H1 (cell line): ENCODE measurements at regions not wholly inside any gene's neighbourhood (a gene's known extent, or its start where the extent isn't known, plus 50 kb on each side); places are given as distances from the start of the nearest gene placed in this dataset.

Experiments used
- CHD7 ChIP-seq: fragments of 300-600 bp; sonication (generic); IDR thresholded peaks from 2 replicates; pipeline ENCODE4 v1.7.1; 2012; ENCODE audit warnings: low read length, moderate library complexity, mild to moderate bottlenecking, inconsistent platforms; ENCODE audit not compliant: insufficient replicate concordance
- CREB1 ChIP-seq: IDR thresholded peaks from 2 replicates; pipeline ENCODE4 v1.6.1; 2012; ENCODE audit warnings: inconsistent platforms
- GTF2F1 ChIP-seq: IDR thresholded peaks from 2 replicates; pipeline ENCODE4 v1.6.1; 2012; ENCODE audit warnings: low read depth, low read length, improper control_type of control experiment, borderline replicate concordance
- MAFK ChIP-seq: IDR thresholded peaks from 2 replicates; pipeline ENCODE4 v1.6.1; 2012; ENCODE audit warnings: low read depth, mild to moderate bottlenecking, improper control_type of control experiment, low read length
- PHF8 ChIP-seq: fragments of 200-600 bp; sonication (generic); conservative IDR thresholded peaks from 2 replicates; pipeline ENCODE4 v1.7.1; 2012; ENCODE audit warnings: low read depth, mild to moderate bottlenecking, inconsistent platforms, low read length, moderate library complexity
- POLR2AphosphoS5 ChIP-seq: IDR thresholded peaks from 2 replicates; pipeline ENCODE4 v1.6.1; 2011; ENCODE audit warnings: low read depth, low read length
- RBBP5 ChIP-seq: IDR thresholded peaks from 2 replicates; pipeline ENCODE4 v1.7.1; 2012; ENCODE audit warnings: low read depth, mild to moderate bottlenecking, inconsistent platforms, low read length, moderate library complexity, borderline replicate concordance
- RNF2 ChIP-seq: fragments of 200-900, 300-1000 bp; sonication (generic); IDR thresholded peaks from 2 replicates; pipeline ENCODE4 v1.7.1; 2016; ENCODE audit warnings: borderline replicate concordance, low read depth, mild to moderate bottlenecking, antibody characterized with exemption, low read length; ENCODE audit not compliant: poor library complexity, severe bottlenecking; ENCODE audit errors: missing control alignments
- SIRT6 ChIP-seq: IDR thresholded peaks from one replicate; pipeline ENCODE4 v1.7.1; 2012; ENCODE audit warnings: low read length, inconsistent platforms
- TAF7 ChIP-seq: optimal IDR thresholded peaks from 2 replicates; pipeline ENCODE3; 2011; ENCODE audit warnings: low read depth, mild to moderate bottlenecking, inconsistent platforms, low read length, moderate library complexity, borderline replicate concordance

- TF ChIP-seq CHD7 (no peak), GTF2F1 (no peak), CREB1 (no peak), POLR2AphosphoS5 (no peak), MAFK (no peak), TAF7 (no peak), RBBP5 (no peak), RNF2 (no peak), SIRT6 (no peak), PHF8 (no peak)
Observed at GRCh38 chr4:53855581-53856250, 208.7 kb downstream of the CHIC2 start (continued).
